B cell (primary cell): ENCODE measurements at regions not wholly inside any gene's neighbourhood (a gene's known extent, or its start where the extent isn't known, plus 50 kb on each side); places are given as distances from the start of the nearest gene placed in this dataset.

Experiments
- ATAC-seq: fragments of 200-7000 bp; cut with Tn5 transposase; one replicate; pipeline ENCODE4 v1.10.0; 2021; ENCODE audit warnings: low read depth, mild to moderate bottlenecking, moderate number of reproducible peaks, moderate library complexity
- CTCF ChIA-PET: fragments of 350-600 bp; sonication (Branson Sonifier 250); formaldehyde crosslinking; loops from one replicate; lab custom pipeline; 2021; ENCODE audit warnings: antibody characterized with exemption, inconsistent platforms; lab: Charles Lee
- POLR2A ChIA-PET: fragments of 350-600 bp; sonication (Branson Sonifier 250); formaldehyde crosslinking; loops from one replicate; lab custom pipeline; 2021; ENCODE audit warnings: antibody characterized with exemption; lab: Charles Lee
- DNase-seq: peaks from one replicate; pipeline ENCODE4 v3.0.0; 2013
- H2AFZ ChIP-seq: 2 replicates; pipeline ENCODE4 v1.6.1; 2012; ENCODE audit warnings: mild to moderate bottlenecking, low read depth, low read length; ENCODE audit not compliant: insufficient read depth, poor library complexity, severe bottlenecking
- H3K27ac ChIP-seq, 2 donors: 1 replicate in 1 of 2; 2 replicates in 1 of 2; pipeline ENCODE4 v1.5.1; 2012 to 2013; ENCODE audit warnings: low read length in 2 of 2, mild to moderate bottlenecking in 2 of 2, moderate library complexity in 1 of 2
- H3K27me3 ChIP-seq, 4 experiments: fragments of 200-600 bp in 1 of 4; sonication (generic) in 1 of 4; replicated peaks in 1 of 4; 1 replicate in 2 of 4; 2 replicates in 2 of 4; pipeline versions ENCODE4 v1.6.1 to v1.7.0; 2013 to 2016; ENCODE audit warnings: low read length in 3 of 4, mild to moderate bottlenecking in 2 of 4, mixed read lengths in 1 of 4, moderate library complexity in 1 of 4; ENCODE audit not compliant: insufficient read depth in 4 of 4, control insufficient read depth in 3 of 4; ENCODE audit errors: control extremely low read depth in 1 of 4
- H3K36me3 ChIP-seq, 2 experiments: replicated peaks in 1 of 2; 1 replicate in 1 of 2; 2 replicates in 1 of 2; pipeline versions ENCODE4 v1.6.1 to v1.7.1; 2013; ENCODE audit warnings: low read length in 1 of 2; ENCODE audit not compliant: insufficient read depth in 2 of 2, control insufficient read depth in 1 of 2; ENCODE audit errors: control extremely low read depth in 1 of 2, extremely low read depth in 1 of 2
- H3K4me1 ChIP-seq, 2 donors: fragments of 200-600 bp in 1 of 2; sonication (generic) in 1 of 2; 1 replicate in 1 of 2; 2 replicates in 1 of 2; pipeline versions ENCODE4 v1.5.1 to v1.6.1; 2013 to 2017; ENCODE audit warnings: low read length in 2 of 2; ENCODE audit not compliant: control insufficient read depth in 2 of 2, insufficient read depth in 2 of 2
- H3K4me2 ChIP-seq: replicated peaks from 2 replicates; pipeline ENCODE3; 2012; ENCODE audit warnings: mild to moderate bottlenecking, low read depth, low read length; ENCODE audit not compliant: poor library complexity, severe bottlenecking
- H3K4me3 ChIP-seq, 5 experiments: fragments of 200-600 bp in 1 of 5; sonication (generic) in 1 of 5; 1 replicate in 3 of 5; 2 replicates in 2 of 5; pipeline versions ENCODE4 v1.5.1 to v1.7.0; 2011 to 2016; ENCODE audit warnings: low read length in 4 of 5, mild to moderate bottlenecking in 4 of 5, low read depth in 2 of 5, control low read depth in 1 of 5, moderate library complexity in 1 of 5; ENCODE audit not compliant: insufficient read depth in 1 of 5; ENCODE audit errors: control extremely low read depth in 1 of 5, extremely low read depth in 1 of 5
- H3K79me2 ChIP-seq: fragments of 200-600 bp; sonication (generic); one replicate; pipeline ENCODE4 v1.6.0; 2016; ENCODE audit warnings: low read length; ENCODE audit not compliant: control insufficient read depth, insufficient read depth
- H3K9ac ChIP-seq: fragments of 200-600 bp; sonication (generic); 2 replicates; pipeline ENCODE4 v1.6.1; 2017; ENCODE audit warnings: mild to moderate bottlenecking, low read length, moderate library complexity
- H3K9me3 ChIP-seq, 3 donors: one replicate each; pipeline versions ENCODE4 v1.6.1 to v1.7.1; 2013; ENCODE audit warnings: low read length in 2 of 3; ENCODE audit not compliant: control insufficient read depth in 2 of 3, insufficient read depth in 1 of 3; ENCODE audit errors: control extremely low read depth in 1 of 3
- H4K20me1 ChIP-seq: 2 replicates; pipeline ENCODE4 v1.6.0; 2012; ENCODE audit warnings: mild to moderate bottlenecking, low read length; ENCODE audit not compliant: insufficient read depth, control insufficient read depth, poor library complexity, severe bottlenecking
- H3K27ac Mint-ChIP-seq: one replicate; pipeline ENCODE4 v1.8.0; 2021; ENCODE audit warnings: mixed read lengths
- H3K27me3 Mint-ChIP-seq: one replicate; pipeline ENCODE4 v1.8.0; 2021; ENCODE audit warnings: mixed read lengths
- H3K4me1 Mint-ChIP-seq: one replicate; pipeline ENCODE4 v1.8.0; 2021; ENCODE audit warnings: mixed read lengths
- H3K4me3 Mint-ChIP-seq: one replicate; pipeline ENCODE4 v1.8.0; 2021; ENCODE audit warnings: mixed read lengths
- H3K9me3 Mint-ChIP-seq: one replicate; pipeline ENCODE4 v1.8.0; 2022; ENCODE audit warnings: mixed read lengths; ENCODE audit not compliant: insufficient read depth
- EZH2 ChIP-seq: IDR thresholded peaks from 2 replicates; pipeline ENCODE4 v1.6.1; 2012; ENCODE audit warnings: borderline replicate concordance, low read depth, mild to moderate bottlenecking, moderate library complexity, low read length; ENCODE audit not compliant: insufficient read depth, poor library complexity, severe bottlenecking
- WGBS: methylation state at CpG from one replicate; pipeline ENCODE4 v1.1.5; 2013; ENCODE audit warnings: missing lambda C conversion rate; ENCODE audit not compliant: insufficient coverage; 5-methylcytosine and 5-hydroxymethylcytosine counted together
- intact Hi-C: fragments of 100-400 bp; cut with micrococcal nuclease; formaldehyde crosslinking; loops from one replicate; pipeline ENCODE4 v1.10.0; 2022
- TF ChIP-seq, protein P1 (sequence below): fragments of 200-600 bp; IDR thresholded peaks from one replicate; pipeline ENCODE4 v1.8.0; 2022; ENCODE audit warnings: antibody characterized with exemption, mild to moderate bottlenecking

DNA sequence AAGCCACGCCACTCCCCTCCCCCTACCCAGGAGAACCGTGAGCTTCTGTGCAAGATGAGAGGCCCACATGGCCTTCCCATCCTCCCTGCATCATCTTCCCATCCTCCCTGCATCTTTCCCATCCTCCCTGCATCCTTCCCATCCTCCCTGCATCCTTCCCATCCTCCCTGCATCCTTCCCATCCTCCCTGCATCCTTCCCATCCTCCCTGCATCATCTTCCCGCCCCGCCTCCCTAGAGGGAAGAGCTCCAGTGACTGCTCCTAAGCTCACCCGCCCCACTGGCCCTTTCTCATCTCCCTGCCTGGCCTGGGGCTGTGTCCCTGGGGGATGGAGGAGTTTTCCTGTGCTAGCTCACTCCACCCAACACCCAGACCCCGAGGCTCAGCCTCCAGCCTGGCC, 93.3 kb upstream of the ASAP2 start:
- Mint-ChIP-seq H3K27me3 (no peaks in the 10 kb centered on the region), H3K27ac (no peak overlapping the region), H3K4me3 (no peak overlapping the region), H3K4me1 (no peaks in the 10 kb centered on the region), H3K9me3 (no peaks in the 10 kb centered on the region)
- Histone ChIP-seq H3K36me3 (no peaks in the 10 kb centered on the region), H3K9ac (no peak overlapping the region), H3K4me2 (no peak overlapping the region), H3K9me3 (no peaks in the 10 kb centered on the region), H3K4me1 (no peaks in the 10 kb centered on the region), H3K79me2 (no peaks in the 10 kb centered on the region), H2AFZ (no peak overlapping the region), H3K27ac (no peak overlapping the region), H3K27me3 (no peaks in the 10 kb centered on the region), H4K20me1 (no peaks in the 10 kb centered on the region), H3K4me3 (no peak overlapping the region)
- no peak for ATAC-seq
- intact Hi-C loops: no loop called here
- CTCF ChIA-PET: no interaction called here
- 83% methylated on average over 2 of the region's 6 CpGs for WGBS
- no peak for DNase-seq
- TF ChIP-seq EZH2: no peak
- POLR2A ChIA-PET: no interaction called here

DNA sequence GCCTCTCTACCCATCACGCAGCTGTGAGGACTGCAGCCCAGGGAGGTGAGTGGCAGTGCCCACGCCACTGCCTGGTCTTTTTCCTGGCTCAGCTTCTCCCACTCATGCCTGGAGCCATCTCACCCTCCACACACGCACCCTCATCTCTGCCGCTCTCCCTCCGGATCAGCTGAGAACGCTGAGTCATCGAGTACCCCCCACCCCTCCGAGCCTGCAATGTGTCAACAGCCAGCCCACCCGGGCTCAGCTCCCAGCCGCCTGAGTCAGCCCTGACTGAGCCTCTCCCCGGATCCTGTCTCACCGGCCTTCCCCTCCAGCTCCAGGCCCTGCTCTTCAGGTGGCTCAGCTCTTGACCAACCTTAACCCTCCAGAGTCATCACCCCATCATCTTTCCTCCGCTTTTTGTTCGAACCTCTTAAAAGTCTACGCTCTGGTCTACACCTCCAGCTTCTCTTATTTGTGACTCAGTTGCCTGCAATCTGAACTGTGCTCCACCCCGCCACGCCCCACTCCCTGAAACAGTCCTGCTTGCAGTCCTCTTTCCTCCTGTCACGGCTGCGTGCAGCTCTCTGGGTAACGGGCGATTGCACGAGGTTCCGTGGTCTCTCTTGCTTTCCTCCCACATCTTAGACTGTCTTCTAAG, 94.4 kb upstream of the ASAP2 start:
- H3K79me2 ChIP-seq: no peaks in the 10 kb centered on the region
- no peaks in the 10 kb centered on the region for H4K20me1 ChIP-seq
- H3K27ac ChIP-seq: no peak overlapping the region
- Mint-ChIP-seq H3K27me3 (no peaks in the 10 kb centered on the region), H3K4me3 (no peak overlapping the region), H3K27ac (no peak overlapping the region), H3K4me1 (no peaks in the 10 kb centered on the region), H3K9me3 (no peaks in the 10 kb centered on the region)
- 56% methylated on average over 23 of the region's 23 CpGs for WGBS
- DNase-seq: no peak
- H3K9ac ChIP-seq: no peak overlapping the region
- H3K4me2 ChIP-seq: no peak overlapping the region
- no peaks in the 10 kb centered on the region for H3K9me3 ChIP-seq
- no peak for TF ChIP-seq EZH2
- TF ChIP-seq, protein P1, sequence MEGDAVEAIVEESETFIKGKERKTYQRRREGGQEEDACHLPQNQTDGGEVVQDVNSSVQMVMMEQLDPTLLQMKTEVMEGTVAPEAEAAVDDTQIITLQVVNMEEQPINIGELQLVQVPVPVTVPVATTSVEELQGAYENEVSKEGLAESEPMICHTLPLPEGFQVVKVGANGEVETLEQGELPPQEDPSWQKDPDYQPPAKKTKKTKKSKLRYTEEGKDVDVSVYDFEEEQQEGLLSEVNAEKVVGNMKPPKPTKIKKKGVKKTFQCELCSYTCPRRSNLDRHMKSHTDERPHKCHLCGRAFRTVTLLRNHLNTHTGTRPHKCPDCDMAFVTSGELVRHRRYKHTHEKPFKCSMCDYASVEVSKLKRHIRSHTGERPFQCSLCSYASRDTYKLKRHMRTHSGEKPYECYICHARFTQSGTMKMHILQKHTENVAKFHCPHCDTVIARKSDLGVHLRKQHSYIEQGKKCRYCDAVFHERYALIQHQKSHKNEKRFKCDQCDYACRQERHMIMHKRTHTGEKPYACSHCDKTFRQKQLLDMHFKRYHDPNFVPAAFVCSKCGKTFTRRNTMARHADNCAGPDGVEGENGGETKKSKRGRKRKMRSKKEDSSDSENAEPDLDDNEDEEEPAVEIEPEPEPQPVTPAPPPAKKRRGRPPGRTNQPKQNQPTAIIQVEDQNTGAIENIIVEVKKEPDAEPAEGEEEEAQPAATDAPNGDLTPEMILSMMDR: no peak
- POLR2A ChIA-PET: no interaction called here
- H3K27me3 ChIP-seq: no peaks in the 10 kb centered on the region
- H2AFZ ChIP-seq: no peak overlapping the region
- CTCF ChIA-PET: no interaction called here
- no peak overlapping the region for H3K4me3 ChIP-seq
- H3K36me3 ChIP-seq: no peaks in the 10 kb centered on the region
- no peak for ATAC-seq
- no peaks in the 10 kb centered on the region for H3K4me1 ChIP-seq
- intact Hi-C loops: no loop called here
